ENCODE measurements at regions not wholly inside any gene's neighbourhood (a gene's known extent, or its start where the extent isn't known, plus 50 kb on each side); places are given as distances from the start of the nearest gene placed in this dataset.

DNA sequence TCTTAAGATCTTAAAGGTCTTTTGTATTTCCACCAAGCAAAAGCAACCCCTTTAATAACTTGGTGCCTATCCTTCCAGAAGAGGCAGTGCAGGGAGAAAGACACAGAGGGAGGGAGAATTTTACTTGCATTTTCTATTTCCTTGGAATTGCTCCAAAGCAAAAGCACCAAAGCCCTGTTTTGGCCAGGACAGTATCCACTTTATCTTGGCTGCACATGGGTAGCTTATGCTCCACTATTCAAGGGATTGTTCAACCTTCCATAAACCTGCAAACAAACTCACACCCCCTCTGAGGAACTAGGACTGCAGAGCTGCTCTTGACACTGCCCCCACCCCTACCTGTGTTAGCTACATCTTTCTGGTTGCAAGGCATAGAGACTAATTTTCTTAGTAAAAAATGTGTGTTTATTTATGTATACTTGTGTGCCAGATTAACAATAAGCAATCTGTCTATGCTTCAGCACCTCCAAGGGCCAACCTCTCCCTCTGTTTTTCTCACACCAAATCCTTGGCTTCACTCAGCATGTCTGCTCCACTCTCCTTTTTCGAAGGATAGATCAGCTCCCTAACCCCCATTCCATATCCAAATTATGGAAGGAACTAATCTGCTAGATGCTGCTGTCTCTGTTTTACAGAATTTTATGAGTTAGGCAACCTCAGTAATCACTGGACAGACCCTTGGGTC, 68.1 kb upstream of the KLF12 start:
- no peak for TF ChIP-seq RCOR1 (IDR thresholded peaks at IDR 0.05; ENCODE audit: low read length)
- TF ChIP-seq RAD21 (IDR thresholded peaks at IDR 0.05; ENCODE audit: low read length): no peak
- TF ChIP-seq, protein P1, sequence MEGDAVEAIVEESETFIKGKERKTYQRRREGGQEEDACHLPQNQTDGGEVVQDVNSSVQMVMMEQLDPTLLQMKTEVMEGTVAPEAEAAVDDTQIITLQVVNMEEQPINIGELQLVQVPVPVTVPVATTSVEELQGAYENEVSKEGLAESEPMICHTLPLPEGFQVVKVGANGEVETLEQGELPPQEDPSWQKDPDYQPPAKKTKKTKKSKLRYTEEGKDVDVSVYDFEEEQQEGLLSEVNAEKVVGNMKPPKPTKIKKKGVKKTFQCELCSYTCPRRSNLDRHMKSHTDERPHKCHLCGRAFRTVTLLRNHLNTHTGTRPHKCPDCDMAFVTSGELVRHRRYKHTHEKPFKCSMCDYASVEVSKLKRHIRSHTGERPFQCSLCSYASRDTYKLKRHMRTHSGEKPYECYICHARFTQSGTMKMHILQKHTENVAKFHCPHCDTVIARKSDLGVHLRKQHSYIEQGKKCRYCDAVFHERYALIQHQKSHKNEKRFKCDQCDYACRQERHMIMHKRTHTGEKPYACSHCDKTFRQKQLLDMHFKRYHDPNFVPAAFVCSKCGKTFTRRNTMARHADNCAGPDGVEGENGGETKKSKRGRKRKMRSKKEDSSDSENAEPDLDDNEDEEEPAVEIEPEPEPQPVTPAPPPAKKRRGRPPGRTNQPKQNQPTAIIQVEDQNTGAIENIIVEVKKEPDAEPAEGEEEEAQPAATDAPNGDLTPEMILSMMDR (IDR thresholded peaks at IDR 0.05): no peak
- TF ChIP-seq, protein P2, sequence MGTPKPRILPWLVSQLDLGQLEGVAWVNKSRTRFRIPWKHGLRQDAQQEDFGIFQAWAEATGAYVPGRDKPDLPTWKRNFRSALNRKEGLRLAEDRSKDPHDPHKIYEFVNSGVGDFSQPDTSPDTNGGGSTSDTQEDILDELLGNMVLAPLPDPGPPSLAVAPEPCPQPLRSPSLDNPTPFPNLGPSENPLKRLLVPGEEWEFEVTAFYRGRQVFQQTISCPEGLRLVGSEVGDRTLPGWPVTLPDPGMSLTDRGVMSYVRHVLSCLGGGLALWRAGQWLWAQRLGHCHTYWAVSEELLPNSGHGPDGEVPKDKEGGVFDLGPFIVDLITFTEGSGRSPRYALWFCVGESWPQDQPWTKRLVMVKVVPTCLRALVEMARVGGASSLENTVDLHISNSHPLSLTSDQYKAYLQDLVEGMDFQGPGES (IDR thresholded peaks at IDR 0.05; ENCODE audit: low read depth, low read length): no peak
- TF ChIP-seq, protein P3, sequence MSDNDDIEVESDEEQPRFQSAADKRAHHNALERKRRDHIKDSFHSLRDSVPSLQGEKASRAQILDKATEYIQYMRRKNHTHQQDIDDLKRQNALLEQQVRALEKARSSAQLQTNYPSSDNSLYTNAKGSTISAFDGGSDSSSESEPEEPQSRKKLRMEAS (IDR thresholded peaks at IDR 0.05; ENCODE audit: low read depth): no peak
- TF ChIP-seq TCF12 (IDR thresholded peaks at IDR 0.05): no peak
- TF ChIP-seq EZH2phosphoT487 (IDR thresholded peaks at IDR 0.05; ENCODE audit: borderline replicate concordance, low read depth): no peak
